Loucy (cell line): ENCODE measurements at regions not wholly inside any gene's neighbourhood (a gene's known extent, or its start where the extent isn't known, plus 50 kb on each side); places are given as distances from the start of the nearest gene placed in this dataset.

ENCODE experiments used
- H2AFZ ChIP-seq: fragments of 200-600 bp; sonication (generic); 2 replicates; pipeline ENCODE4 v1.6.0; 2016; ENCODE audit warnings: antibody characterized with exemption, mild to moderate bottlenecking, low read length, moderate library complexity
- H3F3A ChIP-seq: fragments of 200-600 bp; 2 replicates; pipeline ENCODE4 v1.6.0; 2016; ENCODE audit warnings: antibody characterized with exemption, low read depth, mild to moderate bottlenecking
- H3K27me3 ChIP-seq: fragments of 200-600 bp; sonication (generic); 2 replicates; pipeline ENCODE4 v1.6.1; 2014; ENCODE audit warnings: low read length, mild to moderate bottlenecking; ENCODE audit not compliant: insufficient read depth, poor library complexity, severe bottlenecking
- H3K36me3 ChIP-seq: fragments of 200-600 bp; sonication (generic); 2 replicates; pipeline ENCODE4 v1.6.1; 2016; ENCODE audit warnings: low read length; ENCODE audit not compliant: insufficient read depth
- H3K4me1 ChIP-seq: fragments of 200-600 bp; sonication (generic); 2 replicates; pipeline ENCODE4 v1.5.1; 2014; ENCODE audit warnings: low read length, mild to moderate bottlenecking; ENCODE audit not compliant: insufficient read depth, poor library complexity, severe bottlenecking
- H3K4me2 ChIP-seq: fragments of 200-600 bp; sonication (generic); 2 replicates; pipeline ENCODE4 v1.6.0; 2014; ENCODE audit warnings: antibody characterized with exemption, low read length, low read depth, mild to moderate bottlenecking; ENCODE audit not compliant: poor library complexity, severe bottlenecking
- H3K4me3 ChIP-seq: fragments of 200-600 bp; sonication (generic); 2 replicates; pipeline ENCODE4 v1.5.1; 2014; ENCODE audit warnings: low read length, mild to moderate bottlenecking, mixed read lengths; ENCODE audit not compliant: poor library complexity, severe bottlenecking
- H3K79me2 ChIP-seq: fragments of 200-600 bp; sonication (generic); 2 replicates; pipeline ENCODE4 v1.6.1; 2014; ENCODE audit warnings: low read length; ENCODE audit not compliant: insufficient read depth
- H3K9ac ChIP-seq: fragments of 200-600 bp; sonication (generic); 2 replicates; pipeline ENCODE4 v1.6.0; 2014; ENCODE audit warnings: mild to moderate bottlenecking, low read depth, low read length, moderate library complexity; ENCODE audit not compliant: poor library complexity, severe bottlenecking
- H3K9me2 ChIP-seq: fragments of 200-600 bp; sonication (generic); replicated peaks from 2 replicates; pipeline ENCODE4 v1.6.1; 2016; ENCODE audit warnings: low read depth, low read length, mixed read lengths
- H3K9me3 ChIP-seq: fragments of 200-600 bp; sonication (generic); 2 replicates; pipeline ENCODE4 v1.6.1; 2014; ENCODE audit warnings: mild to moderate bottlenecking, antibody characterized with exemption, low read length, low read depth; ENCODE audit not compliant: insufficient read depth
- H4K20me1 ChIP-seq: fragments of 200-600 bp; sonication (generic); 2 replicates; pipeline ENCODE4 v1.6.0; 2014; ENCODE audit warnings: antibody characterized with exemption, low read length, mild to moderate bottlenecking; ENCODE audit not compliant: insufficient read depth, poor library complexity, severe bottlenecking
- CTCF ChIP-seq: fragments of 200-600 bp; sonication (generic); conservative IDR thresholded peaks from 2 replicates; pipeline ENCODE4 v1.5.1; 2014; ENCODE audit warnings: mild to moderate bottlenecking, antibody characterized with exemption, low read length
- EZH2phosphoT487 ChIP-seq: fragments of 200-600 bp; IDR thresholded peaks from 2 replicates; pipeline ENCODE4 v1.6.1; 2018; ENCODE audit warnings: antibody characterized with exemption, mild to moderate bottlenecking, moderate library complexity, borderline replicate concordance

- H4K20me1 ChIP-seq: no peaks in the 10 kb centered on the region
- H2AFZ ChIP-seq: peak overlapping the region; percentile 26; the same call in 1 of the 2 replicates
- peak overlapping the region; percentile 58 for H3K4me2 ChIP-seq
- H3K36me3 ChIP-seq: no peaks in the 10 kb centered on the region
- no peak for TF ChIP-seq EZH2phosphoT487
- TF ChIP-seq CTCF: no peak
- peaks cover 3% of the 10 kb centered on the region; the same call in 1 of the 2 replicates for H3F3A ChIP-seq
- H3K9me2 ChIP-seq: no peaks in the 10 kb centered on the region
- peaks cover 41% of the 10 kb centered on the region for H3K4me1 ChIP-seq
- no peaks in the 10 kb centered on the region for H3K27me3 ChIP-seq
- H3K4me3 ChIP-seq: peak overlapping the region; percentile 29
- H3K9me3 ChIP-seq: no peaks in the 10 kb centered on the region; the same call in 1 of the 2 replicates
- H3K9ac ChIP-seq: peak overlapping the region; percentile 30
- H3K79me2 ChIP-seq: no peaks in the 10 kb centered on the region
Observed at GRCh38 chr5:68565427-68565826, 349.9 kb downstream of the PIK3R1 start.

- TF ChIP-seq CTCF (no peak), EZH2phosphoT487 (no peak)
- H4K20me1 ChIP-seq: no peaks in the 10 kb centered on the region
- no peaks in the 10 kb centered on the region for H3K27me3 ChIP-seq
- no peaks in the 10 kb centered on the region for H3K36me3 ChIP-seq
- no peaks in the 10 kb centered on the region for H3K9me2 ChIP-seq
- H3F3A ChIP-seq: no peaks in the 10 kb centered on the region
- H3K9me3 ChIP-seq: 0 out of 2 replicates have a peak, but pooled peaks cover 3% of the 10 kb centered on the region
- no peak overlapping the region for H3K4me3 ChIP-seq
- H2AFZ ChIP-seq: no peak overlapping the region
- no peak overlapping the region for H3K4me2 ChIP-seq
- no peaks in the 10 kb centered on the region for H3K79me2 ChIP-seq
- no peaks in the 10 kb centered on the region for H3K4me1 ChIP-seq
- no peak overlapping the region for H3K9ac ChIP-seq
Observed at GRCh38 chr5:68576805-68577204, 361.2 kb downstream of the PIK3R1 start.

GRCh38 chr5:68582284-68582683 lies 366.7 kb downstream of the PIK3R1 start:
- Histone ChIP-seq H3K79me2 (no peaks in the 10 kb centered on the region), H3K4me1 (peaks cover 10% of the 10 kb centered on the region), H3K4me2 (no peak overlapping the region), H3K9ac (no peak overlapping the region), H4K20me1 (no peaks in the 10 kb centered on the region), H3K9me2 (no peaks in the 10 kb centered on the region), H3K9me3 (no peaks in the 10 kb centered on the region), H3K4me3 (no peak overlapping the region), H3K27me3 (no peaks in the 10 kb centered on the region), H2AFZ (no peak overlapping the region; the same call in 1 of the 2 replicates), H3F3A (no peaks in the 10 kb centered on the region), H3K36me3 (no peaks in the 10 kb centered on the region)
- no peak for TF ChIP-seq CTCF
- TF ChIP-seq EZH2phosphoT487: no peak
